NCI-H1105 treated with DMSO at 0.1 percent for 48 hours (cell line): ENCODE measurements at regions not wholly inside any gene's neighbourhood (a gene's known extent, or its start where the extent isn't known, plus 50 kb on each side); places are given as distances from the start of the nearest gene placed in this dataset.
"Not testable (repeated sequence)": the region's sequence is repeated elsewhere in the genome, so short reads cannot be mapped to it uniquely, and the experiment has no call there.

Experiments
- DNase-seq: peaks from one replicate; lab custom pipeline; 2025; lab: John Stamatoyannopoulos, UW

DNA sequence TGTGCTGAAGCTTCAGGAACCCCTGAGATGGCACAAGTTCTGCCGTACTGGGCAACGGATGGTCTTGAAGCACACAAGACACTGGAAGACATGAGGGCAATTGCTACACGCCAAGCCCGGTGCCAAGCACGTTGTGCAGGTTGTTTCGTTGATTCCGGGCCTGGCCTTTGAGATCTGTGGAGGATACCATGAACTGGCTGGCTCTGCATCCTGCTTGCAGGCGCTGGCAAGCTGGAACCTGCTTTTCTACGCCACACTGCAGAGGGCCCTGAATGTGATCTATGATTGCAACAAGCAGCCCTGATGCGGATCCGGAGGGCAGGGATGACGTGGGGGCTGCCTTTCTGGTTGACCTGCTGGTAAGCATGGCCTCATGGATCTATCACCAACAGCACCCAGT lies 262.5 kb upstream of the ATP10A start:
- no peak for DNase-seq

GRCh38 chr15:26119322-26119721 lies 256.2 kb upstream of the ATP10A start:
- no peak for DNase-seq

DNA sequence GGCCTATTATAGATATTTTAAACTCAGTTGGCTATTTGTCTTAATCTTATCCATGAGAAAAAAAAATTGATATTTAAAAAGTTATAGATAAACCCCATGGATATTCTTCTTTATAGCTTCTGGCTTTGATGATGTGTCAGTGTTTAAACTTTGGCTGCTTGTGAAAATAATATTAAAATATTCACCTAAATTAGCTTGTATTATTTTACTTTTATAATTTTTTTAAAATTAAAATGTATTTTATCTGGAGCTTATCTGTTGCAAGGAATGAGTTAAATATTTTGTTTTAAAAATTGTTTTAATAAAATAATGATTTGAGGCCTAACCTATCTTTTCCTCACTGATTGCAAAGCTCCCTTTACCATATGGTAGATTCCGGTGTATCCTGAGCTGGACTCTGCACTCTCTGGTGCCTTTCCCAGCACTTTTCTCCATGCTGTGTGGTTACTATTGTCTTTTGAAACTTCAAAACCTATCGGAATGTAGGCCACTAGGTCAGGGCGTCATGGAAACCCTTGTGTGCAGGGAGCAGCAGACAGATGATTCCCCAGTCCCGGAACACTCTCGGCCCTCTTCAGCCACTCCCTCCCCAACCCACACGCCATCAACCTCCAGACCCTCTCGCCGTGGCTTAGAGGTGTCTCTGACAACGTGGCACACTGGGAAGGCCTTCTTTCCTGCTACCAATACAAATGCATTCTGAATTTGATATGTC lies 252.3 kb upstream of the ATP10A start:
- DNase-seq = no peak

DNA sequence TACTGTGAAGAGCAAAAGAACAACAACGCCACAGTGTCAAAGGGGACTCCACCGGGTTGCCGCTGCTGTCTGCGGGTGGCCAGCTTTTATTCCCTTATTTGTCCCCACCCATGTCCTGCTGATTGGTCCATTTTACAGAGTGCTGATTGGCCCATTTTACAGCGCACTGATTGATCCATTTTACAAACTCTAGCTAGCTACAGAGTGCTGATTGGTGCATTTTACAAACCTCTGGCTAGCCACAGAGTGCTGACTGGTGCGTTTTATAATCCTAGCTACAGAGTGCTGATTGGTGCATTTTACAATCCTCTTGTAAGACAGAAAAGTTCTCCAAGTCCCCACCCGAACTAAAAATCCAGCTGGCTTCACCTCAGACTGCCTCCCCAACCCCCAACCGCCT lies 251.0 kb upstream of the ATP10A start:
- DNase-seq = not testable (repeated sequence)

GRCh38 chr15:26113296-26113695 lies 250.2 kb upstream of the ATP10A start:
- DNase-seq = no peak

DNA sequence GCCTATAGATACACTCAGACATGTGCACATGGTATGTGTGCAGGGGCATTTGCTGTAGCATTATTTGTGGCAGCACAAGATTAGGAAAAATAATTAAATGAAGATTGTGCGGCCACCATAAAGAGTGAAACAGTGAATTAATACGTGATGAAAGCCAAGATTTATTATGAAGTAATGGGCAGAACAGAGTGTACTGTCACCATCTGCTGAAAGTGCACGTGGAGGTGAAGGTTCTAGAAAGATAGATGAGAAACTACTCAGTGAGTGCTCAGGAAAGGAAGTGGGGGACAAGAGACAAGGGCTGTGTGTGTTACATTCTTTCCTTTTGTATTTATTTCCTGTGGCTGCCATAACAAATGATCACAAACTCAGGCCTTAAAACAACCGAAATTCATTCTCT lies 246.1 kb upstream of the ATP10A start:
- DNase-seq = no peak

DNA sequence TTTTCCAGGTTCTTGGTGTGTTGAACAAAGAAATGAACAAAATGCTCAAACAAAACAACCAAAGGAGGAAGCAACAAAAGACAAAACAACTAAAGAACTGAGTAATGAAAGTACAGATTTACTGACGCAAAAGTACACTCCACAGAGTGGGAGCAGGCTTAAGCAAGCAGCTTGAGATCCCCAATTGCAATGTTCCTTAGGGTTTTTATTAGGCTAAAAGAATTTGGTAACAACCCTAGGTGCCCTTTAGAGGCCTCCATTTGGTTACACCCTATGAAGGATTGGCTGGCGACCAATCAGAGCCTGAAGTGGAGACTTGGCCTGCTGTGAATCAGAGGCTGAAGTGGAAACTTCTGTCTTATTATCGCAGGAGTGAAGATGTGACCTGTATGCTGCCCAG lies 243.4 kb upstream of the ATP10A start:
- DNase-seq = no peak

GRCh38 chr15:26103002-26103404 lies 239.9 kb upstream of the ATP10A start:
- no peak for DNase-seq

DNA sequence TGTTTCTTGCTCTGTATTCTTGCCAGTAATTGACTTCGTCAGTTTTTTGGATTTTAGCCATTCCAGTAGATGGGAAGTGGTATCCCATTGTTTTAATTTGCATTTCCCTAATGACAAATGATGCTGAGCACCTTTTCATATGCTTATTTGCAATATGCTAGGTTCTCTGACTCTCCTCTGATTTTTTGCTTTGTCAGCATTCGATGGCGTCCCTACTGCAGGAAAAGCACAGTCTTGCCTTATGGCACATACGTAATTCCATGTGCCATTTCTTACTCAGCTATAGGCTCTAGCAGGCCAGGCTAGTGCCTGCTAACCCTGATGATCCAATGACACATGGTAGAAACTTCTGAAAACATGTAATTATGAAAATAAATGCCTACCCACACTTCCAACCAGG lies 239.2 kb upstream of the ATP10A start:
- no peak for DNase-seq

DNA sequence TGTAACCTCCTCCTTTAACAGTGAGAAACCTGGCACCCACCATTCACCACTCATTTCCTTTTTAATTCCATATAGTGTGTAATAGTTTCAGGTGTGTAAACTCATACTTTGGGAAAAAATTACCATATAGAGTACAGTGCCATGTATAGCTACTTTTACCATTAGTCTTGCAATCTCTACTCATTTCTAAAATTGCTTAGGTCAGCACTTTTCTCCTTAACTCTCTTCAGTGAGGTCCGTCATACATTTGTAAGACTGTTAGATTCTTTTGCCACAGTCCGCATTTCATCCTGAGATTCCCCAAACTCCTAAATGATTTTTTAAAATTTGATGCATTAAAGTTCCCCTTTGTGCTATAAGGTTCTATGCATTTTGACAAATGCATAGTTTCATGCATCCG lies 238.3 kb upstream of the ATP10A start:
- DNase-seq = no peak

- no peak for DNase-seq
Measured at GRCh38 chr15:26098801-26099200, 235.7 kb upstream of the ATP10A start.

GRCh38 chr15:26097216-26097615 lies 234.1 kb upstream of the ATP10A start:
- no peak for DNase-seq

DNA sequence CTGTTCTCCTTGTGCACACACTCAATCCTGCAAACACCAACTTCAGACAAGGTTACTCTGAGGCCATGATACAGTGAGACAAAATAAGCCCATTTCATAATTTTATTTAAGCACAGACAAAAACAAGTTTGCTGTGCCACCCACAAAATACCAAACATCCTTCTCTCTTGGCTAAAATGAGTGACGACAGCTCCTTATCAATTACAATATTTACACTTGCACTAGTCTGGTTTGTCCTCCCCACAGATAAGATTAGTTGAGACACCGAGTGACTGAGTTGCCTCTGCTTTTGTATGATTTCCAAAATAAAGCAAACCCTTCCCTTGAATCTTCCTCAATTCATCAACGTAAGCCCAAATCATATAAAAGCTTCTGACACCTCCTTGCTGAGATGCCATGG lies 233.5 kb upstream of the ATP10A start:
- DNase-seq = no peak

DNA sequence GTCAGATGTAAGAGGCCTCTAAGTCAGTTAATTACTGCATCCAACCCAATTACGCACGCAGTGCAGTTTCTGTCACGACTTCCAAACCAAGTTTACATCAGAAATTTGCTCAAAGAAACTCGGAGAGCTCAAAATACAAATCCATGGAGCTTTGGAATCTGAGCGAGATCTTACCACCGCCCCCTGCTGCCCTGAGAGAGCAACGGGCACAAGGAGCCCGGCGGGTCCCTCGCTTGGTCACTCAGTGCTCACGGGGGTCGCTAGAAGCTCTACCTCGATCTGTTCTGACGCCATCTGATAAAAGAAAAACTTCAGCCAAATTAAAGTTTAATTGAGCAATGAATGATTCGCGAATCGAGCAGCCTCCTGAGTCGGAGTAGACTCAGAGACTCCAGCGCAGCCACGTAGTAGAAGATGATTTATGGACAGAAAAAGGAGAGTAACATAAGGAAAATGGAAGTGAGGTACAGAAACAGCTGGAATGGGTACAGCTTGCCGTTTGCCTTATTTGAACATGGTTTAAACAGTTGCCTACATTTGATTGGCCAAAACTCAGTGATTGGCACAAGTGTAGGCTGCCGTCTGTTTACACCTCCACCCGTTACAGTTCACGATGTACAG lies 232.7 kb upstream of the ATP10A start:
- no peak for DNase-seq

GRCh38 chr15:26091184-26091583 lies 228.1 kb upstream of the ATP10A start:
- no peak for DNase-seq

GRCh38 chr15:26087881-26088280 lies 224.8 kb upstream of the ATP10A start:
- no peak for DNase-seq

DNA sequence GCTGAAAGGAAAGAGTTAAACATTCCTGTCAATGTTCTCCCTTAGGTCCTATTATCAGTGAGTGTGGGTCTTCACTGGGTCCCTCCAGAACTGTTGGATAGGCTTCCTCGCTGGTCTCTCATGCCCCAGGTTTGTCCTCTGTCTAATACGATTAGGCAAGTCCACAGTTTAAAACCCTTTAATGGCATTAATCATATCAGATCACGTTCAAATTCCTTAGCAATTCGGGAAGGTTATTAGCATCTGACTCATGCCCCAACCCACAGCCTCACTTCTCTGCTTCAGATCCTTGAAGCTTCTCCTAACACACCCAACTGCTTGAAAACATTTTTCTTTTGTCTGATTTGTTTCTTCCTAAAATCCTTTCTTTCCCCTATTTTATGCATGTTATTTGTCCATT lies 224.3 kb upstream of the ATP10A start:
- no peak for DNase-seq

- no peak for DNase-seq
Measured at GRCh38 chr15:26084771-26085170, 221.6 kb upstream of the ATP10A start.

DNA sequence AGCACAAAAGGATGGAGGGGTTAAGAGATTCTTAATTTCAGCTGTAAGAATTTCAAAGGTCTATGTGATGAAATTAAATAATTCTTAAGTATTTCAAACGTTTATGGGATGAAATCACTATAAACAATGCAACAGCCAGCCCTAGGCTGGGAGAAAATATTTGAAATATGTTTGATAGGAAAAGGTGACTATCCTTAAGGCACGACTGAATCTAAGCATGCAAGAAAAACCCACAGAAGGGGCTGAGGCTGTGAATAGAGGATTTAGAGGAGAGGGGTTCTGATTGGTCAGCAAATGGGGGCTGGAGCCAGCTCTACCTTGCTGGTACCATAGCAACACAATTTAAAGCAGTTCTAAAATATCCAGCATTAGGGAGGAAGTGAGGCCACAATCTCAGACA lies 220.8 kb upstream of the ATP10A start:
- no peak for DNase-seq

DNA sequence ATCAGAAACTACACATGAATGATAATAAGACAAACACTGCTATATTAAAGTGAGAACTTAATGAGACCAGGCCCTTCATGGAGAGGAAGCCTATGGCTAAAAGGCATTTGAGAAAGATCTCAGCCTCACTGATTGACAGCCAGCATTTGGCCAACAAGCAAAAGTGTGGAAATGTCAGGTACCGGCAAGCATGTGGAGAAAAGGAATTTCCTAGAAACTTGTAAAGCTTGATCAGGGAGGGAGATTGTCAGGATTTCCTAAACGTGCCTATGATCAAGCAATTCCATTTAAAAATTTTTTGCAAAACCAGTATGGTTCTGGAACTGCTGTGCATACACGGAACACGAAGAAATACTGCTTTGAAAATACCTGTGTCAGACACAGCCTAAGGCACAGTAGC lies 220.3 kb upstream of the ATP10A start:
- DNase-seq = no peak

DNA sequence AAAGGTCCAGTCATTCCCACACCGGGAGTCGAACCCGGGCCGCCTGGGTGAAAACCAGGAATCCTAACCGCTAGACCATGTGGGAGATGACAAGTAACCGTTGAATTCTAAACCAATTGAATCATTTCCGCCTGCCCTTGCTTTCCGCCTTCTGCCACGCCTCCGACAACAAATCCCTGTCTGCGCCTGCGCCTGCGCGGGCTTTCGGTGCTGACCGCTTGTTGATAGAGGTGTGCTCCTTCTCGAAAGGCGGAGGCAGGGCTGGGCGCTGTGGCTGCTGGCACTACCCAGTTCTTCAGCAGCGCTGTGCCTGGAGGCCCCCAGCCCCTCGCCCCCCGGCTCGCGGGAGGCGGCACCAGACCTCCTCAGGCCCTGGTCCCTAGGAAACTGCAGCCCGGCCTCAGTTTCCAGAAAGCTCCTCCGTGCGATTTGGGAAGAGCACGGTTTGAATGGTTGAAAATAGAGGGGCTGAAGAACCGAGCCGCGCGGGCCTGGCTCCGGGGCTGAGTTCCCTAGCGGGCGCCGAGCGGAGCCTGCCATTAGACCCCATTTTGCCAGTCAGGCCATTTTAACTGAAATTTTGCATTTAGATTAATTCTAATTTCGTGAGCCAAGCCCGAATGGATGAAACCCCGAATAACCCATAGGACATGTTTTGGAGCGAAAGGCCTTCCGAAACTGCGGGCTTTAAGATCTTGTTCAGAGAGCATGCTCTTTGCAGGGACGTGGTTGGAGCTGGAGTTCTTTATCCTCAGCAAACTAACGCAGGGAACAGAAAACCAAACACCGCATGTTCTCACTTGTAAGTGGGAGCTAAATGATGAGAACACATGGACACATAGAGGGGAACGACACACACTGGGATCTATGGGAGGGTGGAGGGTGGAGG lies 219.3 kb upstream of the ATP10A start:
- peak; percentile 87 for DNase-seq

DNA sequence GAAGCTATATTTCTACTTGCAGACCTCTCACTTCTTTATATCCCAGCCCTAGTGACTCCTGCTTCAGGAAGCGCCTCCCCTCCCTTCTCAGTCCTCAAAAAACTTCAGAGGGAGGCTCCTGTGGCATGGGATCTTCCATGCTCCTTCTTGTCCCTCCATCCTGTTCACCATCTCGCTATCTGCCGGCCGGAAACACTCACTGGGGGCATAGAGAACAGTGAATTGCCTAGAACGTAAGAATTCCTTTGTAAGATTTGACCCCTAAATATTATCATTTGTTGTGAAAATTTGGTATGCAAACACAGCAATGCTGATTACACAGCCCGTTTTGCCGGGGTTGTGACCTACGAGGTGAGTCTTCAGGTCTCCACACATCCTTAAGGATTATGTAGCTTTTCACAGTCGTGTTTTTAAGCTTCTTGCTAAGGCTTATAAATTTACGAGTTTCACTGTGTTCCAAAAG lies 218.7 kb upstream of the ATP10A start:
- no peak for DNase-seq

DNA sequence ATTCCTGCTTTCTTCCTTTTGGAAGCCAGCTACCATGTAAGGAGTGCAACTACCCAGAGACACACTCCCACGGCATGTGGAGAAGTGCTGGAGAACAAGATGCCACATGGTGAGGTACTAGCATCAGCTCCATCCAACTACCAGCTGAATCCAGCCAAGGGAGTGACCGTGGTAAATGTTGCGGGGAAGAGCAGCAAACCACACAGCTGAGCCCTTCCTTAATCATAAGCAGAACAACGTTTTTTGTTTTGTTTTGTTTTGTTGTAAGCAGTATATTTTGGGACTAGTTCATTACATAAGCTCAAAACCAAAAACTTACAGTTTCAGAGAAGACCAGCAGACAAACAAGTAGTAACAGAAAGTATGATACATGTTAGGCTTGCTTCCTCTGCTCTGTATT lies 212.6 kb upstream of the ATP10A start:
- no peak for DNase-seq
